GM23248 (cell line): ENCODE measurements at regions not wholly inside any gene's neighbourhood (a gene's known extent, or its start where the extent isn't known, plus 50 kb on each side); places are given as distances from the start of the nearest gene placed in this dataset.

ENCODE experiments used
- DNase-seq: peaks from one replicate; pipeline ENCODE4 v3.0.0-alpha.2; 2015
- H2AFZ ChIP-seq: fragments of 200-600 bp; sonication (generic); 2 replicates; pipeline ENCODE4 v1.6.1; 2016; ENCODE audit warnings: antibody characterized with exemption
- H3F3A ChIP-seq: fragments of 200-600 bp; sonication (generic); 2 replicates; pipeline ENCODE4 v1.6.1; 2016; ENCODE audit warnings: mild to moderate bottlenecking, antibody characterized with exemption, mixed run types; ENCODE audit not compliant: insufficient read depth
- H3K27ac ChIP-seq: fragments of 200-600 bp; sonication (generic); 2 replicates; pipeline ENCODE4 v1.5.1; 2016; ENCODE audit warnings: mild to moderate bottlenecking
- H3K27me3 ChIP-seq: fragments of 200-600 bp; sonication (generic); replicated peaks from 2 replicates; pipeline ENCODE4 v1.6.1; 2016; ENCODE audit warnings: mild to moderate bottlenecking; ENCODE audit not compliant: insufficient read depth
- H3K36me3 ChIP-seq: fragments of 200-600 bp; sonication (generic); 2 replicates; pipeline ENCODE4 v1.6.1; 2016; ENCODE audit warnings: low read depth, mild to moderate bottlenecking
- H3K4me1 ChIP-seq: fragments of 200-600 bp; sonication (generic); 2 replicates; pipeline ENCODE4 v1.6.1; 2016; ENCODE audit warnings: mild to moderate bottlenecking; ENCODE audit not compliant: insufficient read depth
- H3K4me2 ChIP-seq: fragments of 200-600 bp; sonication (generic); one replicate; pipeline ENCODE4 v1.6.1; 2016; ENCODE audit warnings: mild to moderate bottlenecking; ENCODE audit not compliant: unreplicated experiment
- H3K4me3 ChIP-seq: fragments of 200-600 bp; sonication (generic); 2 replicates; pipeline ENCODE4 v1.5.1; 2016; ENCODE audit warnings: mild to moderate bottlenecking
- H3K79me2 ChIP-seq: fragments of 200-600 bp; sonication (generic); 2 replicates; pipeline ENCODE4 v1.6.1; 2016; ENCODE audit warnings: mild to moderate bottlenecking; ENCODE audit not compliant: insufficient read depth
- H3K9ac ChIP-seq: fragments of 200-600 bp; sonication (generic); 2 replicates; pipeline ENCODE4 v1.6.1; 2016; ENCODE audit warnings: mild to moderate bottlenecking
- H3K9me2 ChIP-seq: fragments of 200-600 bp; sonication (generic); 2 replicates; pipeline ENCODE4 v1.6.1; 2016; ENCODE audit warnings: mixed run types, mild to moderate bottlenecking, moderate library complexity; ENCODE audit not compliant: insufficient read depth
- H3K9me3 ChIP-seq: fragments of 200-600 bp; sonication (generic); one replicate; pipeline ENCODE4 v1.6.1; 2017; ENCODE audit warnings: low read depth
- H4K20me1 ChIP-seq: fragments of 200-600 bp; sonication (generic); 2 replicates; pipeline ENCODE4 v1.6.0; 2016; ENCODE audit not compliant: insufficient read depth
- EZH2 ChIP-seq: fragments of 200-600 bp; sonication (generic); IDR thresholded peaks from 2 replicates; pipeline ENCODE4 v1.6.1; 2018; ENCODE audit warnings: antibody characterized with exemption, mild to moderate bottlenecking; ENCODE audit not compliant: insufficient read depth, poor library complexity, severe bottlenecking
- EZH2phosphoT487 ChIP-seq: fragments of 200-600 bp; sonication (generic); IDR thresholded peaks from 2 replicates; pipeline ENCODE4 v1.6.1; 2018; ENCODE audit warnings: antibody characterized with exemption, moderate library complexity, mild to moderate bottlenecking, low read depth; ENCODE audit not compliant: insufficient read depth
- WGBS, 2 experiments: methylation state at CpG; one replicate each; pipeline ENCODE4 v1.1.6; 2015 to 2017; ENCODE audit warnings: low lambda C conversion rate in 2 of 2, low coverage in 1 of 2; ENCODE audit errors: missing lambda C conversion rate in 2 of 2; 5-methylcytosine and 5-hydroxymethylcytosine counted together
- in situ Hi-C: fragments of 300-500 bp; cut with MboI; formaldehyde crosslinking; loops from 2 replicates; pipeline ENCODE4 v1.15.0; 2020

DNA sequence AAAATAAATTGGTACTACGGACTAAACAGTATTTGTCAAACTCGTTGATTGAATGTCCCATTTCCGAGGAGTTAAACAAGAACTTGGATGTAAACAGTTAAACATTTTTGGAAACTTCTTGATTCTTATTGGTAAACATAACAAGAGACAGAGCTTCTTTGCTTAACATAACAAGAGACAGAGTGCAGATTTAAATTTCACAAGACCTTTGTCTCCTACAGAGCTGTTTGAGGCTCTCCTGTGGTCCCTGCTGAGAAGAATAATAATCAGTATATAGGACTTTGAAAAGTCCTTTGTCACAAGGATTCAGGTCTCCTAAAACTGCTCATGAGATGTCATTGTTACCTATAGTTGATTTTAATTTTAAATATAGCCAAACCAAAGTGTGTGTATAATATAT, 170.6 kb upstream of the C21orf91 start:
- Histone ChIP-seq H2AFZ (no peak overlapping the region), H3K27me3 (no peaks in the 10 kb centered on the region), H3K36me3 (no peaks in the 10 kb centered on the region), H3K9ac (no peak overlapping the region), H3K9me3 (no peaks in the 10 kb centered on the region), H3K4me1 (no peaks in the 10 kb centered on the region), H3F3A (no peaks in the 10 kb centered on the region), H3K79me2 (no peaks in the 10 kb centered on the region), H3K9me2 (no peaks in the 10 kb centered on the region), H3K4me3 (no peak overlapping the region), H4K20me1 (no peaks in the 10 kb centered on the region), H3K27ac (no peak overlapping the region), H3K4me2 (no peak overlapping the region)
- no peak for DNase-seq
- WGBS, 2 experiments: 9% methylated on average over 3 of the region's 3 CpGs
- no peak for TF ChIP-seq EZH2phosphoT487
- TF ChIP-seq EZH2: no peak
- in situ Hi-C loops: no loop called here

DNA sequence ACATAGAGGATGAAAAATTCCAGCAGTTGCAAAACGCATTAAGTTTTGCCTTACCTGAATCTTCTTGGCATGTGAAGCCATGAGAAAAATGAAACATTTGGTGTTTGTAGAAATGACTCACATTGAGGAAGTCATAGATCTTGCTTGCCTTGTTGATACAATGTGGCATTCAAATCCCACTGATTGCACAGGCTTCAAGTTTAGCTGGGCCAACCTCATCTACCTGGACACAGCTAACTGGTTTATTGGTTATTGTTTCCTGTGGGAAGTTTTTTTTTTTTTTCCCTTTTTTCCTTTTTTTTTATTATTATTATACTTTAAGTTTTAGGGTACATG, 168.9 kb upstream of the C21orf91 start:
- no peak overlapping the region for H3K4me3 ChIP-seq
- no peaks in the 10 kb centered on the region for H3K79me2 ChIP-seq
- H3K27ac ChIP-seq: no peak overlapping the region
- H3K36me3 ChIP-seq: no peaks in the 10 kb centered on the region
- 0 to 29% methylated on average over 1 of the region's 1 CpG for WGBS, 2 experiments
- H3K9me3 ChIP-seq: peaks cover 1% of the 10 kb centered on the region
- no peaks in the 10 kb centered on the region for H3K27me3 ChIP-seq
- no peak for DNase-seq
- H3F3A ChIP-seq: no peaks in the 10 kb centered on the region
- no peak overlapping the region for H2AFZ ChIP-seq
- TF ChIP-seq EZH2: no peak
- TF ChIP-seq EZH2phosphoT487: no peak
- H3K9me2 ChIP-seq: no peaks in the 10 kb centered on the region
- H4K20me1 ChIP-seq: no peaks in the 10 kb centered on the region
- H3K4me1 ChIP-seq: no peaks in the 10 kb centered on the region
- H3K9ac ChIP-seq: no peak overlapping the region
- H3K4me2 ChIP-seq: no peak overlapping the region
- in situ Hi-C loops: no loop called here

DNA sequence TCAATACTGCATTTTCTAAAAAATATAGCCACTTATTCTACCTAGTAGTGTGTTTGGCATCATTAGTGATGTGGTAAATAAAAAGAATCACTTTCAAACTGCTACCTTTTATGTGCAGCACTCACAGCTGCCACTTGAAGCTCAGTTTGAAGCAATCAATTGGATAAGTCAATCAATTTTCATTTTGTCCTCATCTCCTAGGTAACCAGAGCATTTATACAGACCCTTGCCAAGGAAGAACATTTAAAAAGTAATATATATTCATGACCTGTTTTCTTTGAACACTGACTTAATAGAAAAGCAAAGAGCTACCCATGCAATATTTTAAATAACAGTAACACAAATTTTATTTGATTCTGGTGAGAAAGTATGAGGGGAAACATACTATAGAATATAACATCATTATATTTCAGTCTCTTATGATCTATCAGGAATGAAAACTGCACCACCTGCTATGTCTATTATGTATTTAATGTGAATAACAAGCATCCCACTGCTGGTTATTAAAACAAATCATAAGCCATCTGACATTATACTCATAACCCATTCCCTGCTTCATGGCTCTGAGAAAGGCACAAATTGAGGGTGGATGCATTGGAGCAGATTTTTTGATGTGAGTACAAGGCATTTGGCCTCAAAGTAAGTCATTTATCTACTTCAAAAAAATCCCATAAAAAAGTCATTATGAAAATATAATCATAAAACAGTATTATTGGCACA, 168.4 kb upstream of the C21orf91 start:
- Histone ChIP-seq H3K9me3 (peaks cover 3% of the 10 kb centered on the region), H3K4me3 (no peak overlapping the region), H4K20me1 (no peaks in the 10 kb centered on the region), H3F3A (no peaks in the 10 kb centered on the region), H3K79me2 (no peaks in the 10 kb centered on the region), H3K36me3 (no peaks in the 10 kb centered on the region), H3K27ac (no peak overlapping the region), H3K9me2 (no peaks in the 10 kb centered on the region), H3K27me3 (no peaks in the 10 kb centered on the region), H2AFZ (no peak overlapping the region), H3K9ac (no peak overlapping the region), H3K4me1 (no peaks in the 10 kb centered on the region), H3K4me2 (no peak overlapping the region)
- no peak for DNase-seq
- in situ Hi-C loops: no loop called here
- TF ChIP-seq EZH2phosphoT487: no peak
- no peak for TF ChIP-seq EZH2

DNA sequence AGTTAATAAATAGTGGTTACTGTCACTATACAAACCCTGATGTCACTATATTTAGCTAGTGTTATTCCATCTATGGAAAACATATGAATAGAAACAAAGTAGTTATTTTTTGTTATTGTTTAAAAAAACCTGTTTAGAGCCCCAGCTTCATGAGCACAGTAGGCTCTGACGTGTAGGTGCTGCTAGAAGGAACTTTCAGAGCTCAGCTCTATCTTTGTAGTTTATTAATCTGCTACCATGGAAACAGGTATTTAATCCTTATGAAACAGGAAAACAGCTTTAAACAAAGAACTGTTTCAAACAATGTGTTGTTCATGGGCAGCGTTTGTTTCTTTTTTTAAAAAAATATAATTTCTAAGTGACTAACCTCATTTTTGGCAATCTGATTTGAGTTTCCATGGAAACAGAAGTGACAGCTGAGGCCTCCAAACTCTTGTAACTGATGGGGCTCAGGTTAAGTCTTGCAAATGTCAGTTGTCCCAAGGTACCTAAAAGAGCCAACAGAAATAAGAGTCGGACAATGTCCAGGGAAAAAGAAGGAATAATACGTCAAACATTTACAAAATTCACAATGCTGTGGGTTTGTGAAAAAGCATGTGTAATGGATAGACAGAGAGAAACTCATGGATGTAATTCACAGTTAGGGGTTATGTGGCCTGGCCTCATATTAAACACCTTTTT, 162.0 kb upstream of the C21orf91 start:
- Histone ChIP-seq H3K4me3 (no peak overlapping the region), H3K9me3 (peaks cover 3% of the 10 kb centered on the region), H3F3A (no peaks in the 10 kb centered on the region), H4K20me1 (no peaks in the 10 kb centered on the region), H3K9me2 (no peaks in the 10 kb centered on the region), H3K4me1 (no peaks in the 10 kb centered on the region), H3K27me3 (no peaks in the 10 kb centered on the region), H2AFZ (no peak overlapping the region), H3K4me2 (no peak overlapping the region), H3K79me2 (no peaks in the 10 kb centered on the region), H3K27ac (no peak overlapping the region), H3K9ac (no peak overlapping the region), H3K36me3 (no peaks in the 10 kb centered on the region)
- no peak for TF ChIP-seq EZH2phosphoT487
- TF ChIP-seq EZH2: no peak
- in situ Hi-C loops: no loop called here
- WGBS, 2 experiments: 21 to 34% methylated on average over 4 of the region's 4 CpGs
- no peak for DNase-seq
